Mammary epithelial cell (primary cell): ENCODE measurements at regions not wholly inside any gene's neighbourhood (a gene's known extent, or its start where the extent isn't known, plus 50 kb on each side); places are given as distances from the start of the nearest gene placed in this dataset.

Experiments
- EZH2 ChIP-seq: IDR thresholded peaks from 2 replicates; pipeline ENCODE4 v1.6.1; 2012; ENCODE audit warnings: low read length, inconsistent platforms, borderline replicate concordance
- TF ChIP-seq, protein P1 (sequence below), 2 donors: IDR thresholded peaks in 1 of 2; conservative IDR thresholded peaks in 1 of 2; 2 replicates each; pipeline ENCODE4 v1.5.1; 2011 to 2012; ENCODE audit warnings: inconsistent platforms in 2 of 2, low read length in 2 of 2, mild to moderate bottlenecking in 2 of 2, control low read depth in 1 of 2, low read depth in 1 of 2; ENCODE audit not compliant: insufficient read depth in 1 of 2; ENCODE audit errors: extremely low read depth in 1 of 2

DNA sequence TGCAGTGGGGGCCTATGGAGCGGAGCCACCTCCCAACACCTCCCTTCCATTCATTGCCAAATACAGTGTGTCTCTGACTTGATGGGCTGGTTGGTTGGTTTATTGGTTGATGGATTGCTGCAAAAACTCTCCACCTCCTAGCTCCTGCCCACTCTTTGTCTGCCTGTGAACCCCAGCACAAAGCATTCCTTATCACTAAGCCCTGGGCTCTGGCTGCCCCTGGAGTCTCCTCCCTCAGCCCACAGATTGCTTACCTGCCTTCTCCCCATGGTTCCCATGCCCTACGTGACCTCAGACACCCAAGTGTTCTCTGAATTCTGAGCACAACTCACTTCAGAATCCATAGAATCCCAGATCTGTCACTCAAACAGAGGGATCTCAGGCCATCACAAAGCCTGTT lies 139.1 kb upstream of the TPM1 start:
- TF ChIP-seq, protein P1, sequence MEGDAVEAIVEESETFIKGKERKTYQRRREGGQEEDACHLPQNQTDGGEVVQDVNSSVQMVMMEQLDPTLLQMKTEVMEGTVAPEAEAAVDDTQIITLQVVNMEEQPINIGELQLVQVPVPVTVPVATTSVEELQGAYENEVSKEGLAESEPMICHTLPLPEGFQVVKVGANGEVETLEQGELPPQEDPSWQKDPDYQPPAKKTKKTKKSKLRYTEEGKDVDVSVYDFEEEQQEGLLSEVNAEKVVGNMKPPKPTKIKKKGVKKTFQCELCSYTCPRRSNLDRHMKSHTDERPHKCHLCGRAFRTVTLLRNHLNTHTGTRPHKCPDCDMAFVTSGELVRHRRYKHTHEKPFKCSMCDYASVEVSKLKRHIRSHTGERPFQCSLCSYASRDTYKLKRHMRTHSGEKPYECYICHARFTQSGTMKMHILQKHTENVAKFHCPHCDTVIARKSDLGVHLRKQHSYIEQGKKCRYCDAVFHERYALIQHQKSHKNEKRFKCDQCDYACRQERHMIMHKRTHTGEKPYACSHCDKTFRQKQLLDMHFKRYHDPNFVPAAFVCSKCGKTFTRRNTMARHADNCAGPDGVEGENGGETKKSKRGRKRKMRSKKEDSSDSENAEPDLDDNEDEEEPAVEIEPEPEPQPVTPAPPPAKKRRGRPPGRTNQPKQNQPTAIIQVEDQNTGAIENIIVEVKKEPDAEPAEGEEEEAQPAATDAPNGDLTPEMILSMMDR (conservative IDR thresholded peaks at IDR 0.05 in 1 of 2, IDR thresholded peaks at IDR 0.05 in 1 of 2; ENCODE audit: extremely low read depth in 1 of 2, insufficient read depth in 1 of 2, low read depth in 1 of 2, low read length in 2 of 2), result no peak
- no peak for TF ChIP-seq EZH2
